ENCODE measurements at regions not wholly inside any gene's neighbourhood (a gene's known extent, or its start where the extent isn't known, plus 50 kb on each side); places are given as distances from the start of the nearest gene placed in this dataset.
A peak's percentile ranks its signal among the peaks of the same experiment; 100 is the strongest.
"Not testable (repeated sequence)": the region's sequence is repeated elsewhere in the genome, so short reads cannot be mapped to it uniquely, and the experiment has no call there.

DNA sequence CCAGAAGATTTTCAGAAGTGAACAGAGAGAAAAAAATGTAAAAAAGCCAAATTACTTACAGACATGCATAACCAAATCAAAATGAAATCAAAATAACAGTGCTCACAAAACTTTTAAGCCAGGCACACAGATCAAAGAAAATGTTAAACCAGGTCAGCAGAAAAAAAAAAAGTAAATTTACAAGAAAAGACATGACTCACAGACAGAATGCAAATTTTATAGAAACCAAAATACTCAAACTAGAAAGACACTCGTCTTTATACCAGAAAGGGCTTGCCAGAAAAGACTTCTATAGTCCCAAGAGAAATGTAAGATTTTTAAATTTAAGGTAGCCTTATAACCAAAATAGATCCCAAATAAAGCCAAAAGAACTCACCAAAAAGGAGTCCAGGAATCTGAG lies 86.5 kb upstream of the COG2 start:
- DNase-seq, result no peak

DNA sequence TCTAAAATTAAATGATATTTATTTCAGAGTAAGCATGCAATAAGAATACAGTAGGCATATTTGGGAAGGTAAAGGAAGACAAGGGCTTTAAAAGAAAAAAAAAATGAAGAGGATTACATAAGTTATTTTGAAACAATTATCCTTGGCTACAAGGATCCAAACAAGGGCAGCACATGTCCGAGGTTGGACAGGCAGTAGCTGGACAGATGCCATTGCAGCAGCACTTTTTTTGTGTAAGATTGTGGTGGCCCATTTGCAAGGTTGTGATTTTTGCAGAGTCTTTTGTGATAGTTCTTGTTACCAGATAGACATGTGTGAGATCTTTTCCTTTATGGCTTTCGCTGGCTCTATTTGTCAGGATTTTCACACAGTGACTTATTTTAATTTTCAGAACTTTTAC lies 89.4 kb upstream of the COG2 start:
- no peak for DNase-seq

DNA sequence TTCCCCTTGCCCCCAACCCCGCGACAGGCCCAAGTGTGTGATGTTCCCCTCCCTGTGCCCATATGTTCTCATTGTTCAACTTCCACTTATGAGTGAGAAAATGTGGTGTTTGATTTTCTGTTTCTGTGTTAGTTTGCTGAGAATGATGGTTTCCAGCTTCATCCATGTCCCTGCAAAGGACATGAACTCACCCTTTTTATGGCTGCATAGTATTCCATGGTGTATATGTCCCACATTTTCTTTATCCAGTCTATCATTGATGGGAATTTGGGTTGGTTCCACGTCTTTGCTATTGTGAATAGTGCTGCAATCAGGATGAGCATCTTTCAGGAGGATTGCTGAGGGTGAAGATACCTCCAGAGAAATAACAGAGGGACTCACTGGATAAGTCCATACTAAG lies 91.3 kb upstream of the COG2 start:
- DNase-seq, result not testable (repeated sequence)

DNA sequence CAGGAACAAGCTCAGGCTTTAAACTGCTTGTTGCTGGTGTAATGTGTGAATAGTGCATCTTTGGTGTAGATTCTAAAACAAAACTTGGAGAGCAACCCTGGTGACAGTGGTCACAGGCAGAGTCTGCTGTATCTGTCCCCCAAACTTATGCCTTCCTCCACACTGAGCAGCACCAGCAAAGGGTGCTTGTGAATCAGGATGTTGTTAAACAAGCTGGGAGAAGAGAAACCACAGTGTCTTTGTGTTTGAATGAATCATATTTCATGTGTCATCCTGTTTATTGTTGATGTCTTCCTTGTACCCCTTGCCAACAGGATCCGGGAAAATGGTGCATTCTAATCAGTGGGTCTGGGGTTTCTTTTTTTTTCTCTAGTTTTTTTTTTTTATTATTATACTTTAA lies 91.9 kb upstream of the COG2 start:
- no peak for DNase-seq

DNA sequence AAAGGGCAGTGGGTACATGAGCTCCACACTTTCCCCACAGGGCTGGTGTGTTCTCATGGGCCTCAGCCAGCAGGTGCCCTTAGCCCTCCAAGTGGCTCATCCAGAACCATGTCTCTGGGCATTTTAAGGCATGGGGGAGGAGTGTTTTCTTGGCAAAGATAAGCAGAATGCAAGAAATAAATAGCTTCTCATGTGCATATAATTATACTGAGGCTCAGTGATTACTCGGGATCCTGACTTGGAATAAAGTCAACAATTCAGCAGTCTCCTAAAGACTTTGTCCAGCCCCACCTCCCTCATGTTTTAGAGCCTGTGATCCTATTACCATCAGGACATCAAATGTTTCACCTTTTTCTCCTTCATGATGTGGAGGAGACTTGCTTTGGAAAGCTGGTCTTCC lies 92.7 kb upstream of the COG2 start:
- no peak for DNase-seq

DNA sequence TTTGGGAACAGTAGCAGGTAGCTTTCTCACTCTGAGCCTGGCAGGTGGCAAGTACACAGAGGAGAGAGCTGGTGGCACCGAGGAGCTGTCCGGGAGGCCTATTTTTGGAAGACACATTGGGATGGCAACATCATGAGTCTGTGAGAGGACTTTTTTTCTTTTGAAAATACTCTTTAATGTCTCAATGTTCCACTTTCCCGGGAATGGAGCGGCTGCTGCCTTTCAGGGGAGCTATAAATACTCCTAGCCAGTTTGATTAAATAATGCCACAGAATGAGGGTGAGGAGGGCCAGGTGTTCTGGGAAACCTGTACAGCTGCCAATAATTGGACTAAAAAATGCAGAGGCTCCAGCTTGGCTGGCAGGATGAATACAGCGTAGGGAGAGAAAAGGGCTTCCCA lies 93.3 kb upstream of the COG2 start:
- DNase-seq, result no peak

DNA sequence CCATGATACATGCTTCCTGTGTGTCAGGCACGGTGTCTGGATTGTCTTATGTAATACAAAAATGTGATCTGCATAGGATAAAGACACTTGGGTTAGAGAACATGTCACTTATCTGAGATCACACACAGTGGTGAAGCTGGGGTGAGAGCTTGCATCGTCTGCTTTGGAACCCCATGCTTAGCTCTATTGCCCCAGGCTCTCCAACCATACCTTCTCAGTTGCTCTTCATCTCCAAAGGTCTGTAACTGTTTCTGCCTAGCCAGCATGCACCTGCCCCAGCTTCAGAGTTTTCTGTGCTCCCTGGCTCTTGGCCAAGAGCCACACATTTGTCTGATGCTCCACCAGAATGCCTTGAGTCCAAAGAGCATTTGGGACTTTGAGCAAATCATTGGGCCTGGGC lies 93.9 kb upstream of the COG2 start:
- no peak for DNase-seq

DNA sequence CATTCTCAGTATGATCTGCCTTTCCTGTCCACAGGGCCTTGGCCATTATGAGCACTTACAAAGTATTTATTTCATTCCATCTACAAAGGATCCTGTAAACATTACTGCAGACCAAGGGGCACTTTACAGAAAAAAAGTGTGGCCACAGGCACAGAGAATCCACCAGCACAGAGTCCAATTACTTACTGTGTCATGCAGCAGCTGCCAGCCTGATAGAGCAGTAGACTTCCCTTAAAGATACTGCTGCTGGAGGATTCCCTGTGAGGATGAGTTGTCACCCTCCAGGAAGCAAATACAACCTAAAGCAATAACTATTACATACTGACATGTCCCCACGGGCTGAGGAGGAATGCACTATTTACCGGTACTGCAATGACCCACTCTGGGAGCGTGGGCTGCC lies 97.1 kb upstream of the COG2 start:
- DNase-seq, result no peak

DNA sequence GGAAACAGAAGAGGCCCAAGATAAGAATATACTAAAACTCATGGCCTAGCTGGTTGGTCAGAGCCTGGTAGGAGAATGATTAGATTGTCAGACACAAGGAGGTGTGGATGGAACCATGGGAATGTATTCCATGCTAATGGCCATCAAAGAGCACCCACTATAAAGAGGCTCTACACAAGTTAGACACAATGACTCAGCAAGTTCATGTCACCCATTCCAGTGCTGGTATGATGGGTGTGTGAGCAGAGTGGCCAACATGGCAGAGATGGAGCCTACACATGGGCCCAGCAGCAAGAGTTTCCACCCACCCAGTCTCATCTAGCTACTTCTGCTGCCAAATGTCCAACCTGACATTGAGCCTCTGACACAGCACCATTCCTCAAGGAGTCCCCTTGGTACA lies 97.5 kb upstream of the COG2 start:
- no peak for DNase-seq

DNA sequence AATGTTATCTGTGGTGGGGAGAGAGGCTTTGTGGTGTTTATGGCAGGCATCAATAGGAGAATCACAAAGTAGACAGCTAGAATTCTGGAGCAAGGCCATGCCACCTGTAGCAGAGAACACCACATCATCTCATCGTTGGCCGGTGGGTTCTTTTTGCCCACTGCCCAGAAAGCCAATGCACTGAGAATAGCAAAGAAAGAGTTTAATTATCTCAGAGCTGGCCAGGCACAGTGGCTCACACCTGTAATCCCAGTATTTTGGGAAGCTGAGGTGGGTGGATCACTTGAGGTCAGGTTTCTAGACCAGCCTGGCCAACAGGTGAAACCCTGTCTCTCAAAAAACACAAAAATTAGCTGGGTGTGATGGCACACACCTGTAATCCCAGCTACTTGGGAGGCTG lies 99.2 kb upstream of the COG2 start:
- no peak for DNase-seq

DNA sequence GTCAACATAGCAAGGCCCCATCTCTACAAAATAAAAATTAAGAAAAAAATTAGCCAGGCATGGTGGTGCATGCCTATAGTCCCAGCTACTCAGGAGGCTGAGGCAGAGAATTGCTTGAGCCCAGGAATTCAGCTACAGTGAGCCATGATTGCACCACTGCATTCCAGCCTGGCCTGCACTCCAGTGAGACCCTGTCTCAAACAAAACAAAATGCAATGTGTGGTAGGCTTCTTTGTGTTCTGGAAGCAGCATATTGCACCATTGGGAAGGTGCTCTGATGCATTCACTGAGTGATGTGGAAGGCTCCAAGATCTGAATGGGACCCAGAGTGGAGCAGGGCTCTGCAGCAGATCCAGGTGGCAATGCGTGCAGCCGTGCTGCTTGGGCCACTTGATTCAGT lies 99.6 kb upstream of the COG2 start:
- no peak for DNase-seq

DNA sequence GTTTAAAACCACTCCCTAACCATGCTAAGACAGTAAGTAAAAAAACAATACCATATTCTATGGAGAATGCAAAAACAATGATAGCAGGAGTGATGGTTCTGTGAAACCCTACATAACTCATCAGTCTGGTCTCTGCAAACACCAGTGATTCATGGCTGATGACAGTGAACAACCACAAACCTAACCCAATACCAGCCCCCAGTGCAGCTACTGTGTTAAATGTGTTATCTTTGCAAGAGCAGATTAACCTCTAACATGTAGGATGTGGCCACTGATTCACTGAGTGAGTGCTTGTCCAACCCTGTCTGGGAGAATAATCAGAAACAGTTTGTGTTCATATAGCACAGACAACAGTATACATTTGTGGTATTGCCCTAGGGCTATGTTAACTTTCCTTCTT lies 100.2 kb upstream of the COG2 start:
- DNase-seq, result no peak

DNA sequence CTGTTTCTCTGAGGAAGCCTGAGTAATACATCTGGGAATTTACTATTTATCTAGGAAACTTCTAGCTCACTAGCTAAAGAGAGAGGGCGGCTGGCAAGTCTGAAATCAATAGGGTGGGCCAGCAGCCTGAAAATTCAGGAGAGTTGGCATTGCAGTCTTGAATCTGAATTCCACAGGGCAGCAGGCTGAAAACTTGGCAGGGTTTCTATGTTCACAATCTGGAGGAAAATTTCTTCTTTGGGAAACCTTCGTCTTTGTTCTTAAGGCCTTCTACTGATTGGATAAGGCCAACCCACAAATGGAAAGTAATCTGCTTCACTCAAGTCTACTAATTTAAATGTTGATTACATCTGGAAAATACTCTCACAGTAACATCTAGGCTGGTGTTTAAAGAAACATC lies 101.0 kb upstream of the COG2 start:
- no peak for DNase-seq

DNA sequence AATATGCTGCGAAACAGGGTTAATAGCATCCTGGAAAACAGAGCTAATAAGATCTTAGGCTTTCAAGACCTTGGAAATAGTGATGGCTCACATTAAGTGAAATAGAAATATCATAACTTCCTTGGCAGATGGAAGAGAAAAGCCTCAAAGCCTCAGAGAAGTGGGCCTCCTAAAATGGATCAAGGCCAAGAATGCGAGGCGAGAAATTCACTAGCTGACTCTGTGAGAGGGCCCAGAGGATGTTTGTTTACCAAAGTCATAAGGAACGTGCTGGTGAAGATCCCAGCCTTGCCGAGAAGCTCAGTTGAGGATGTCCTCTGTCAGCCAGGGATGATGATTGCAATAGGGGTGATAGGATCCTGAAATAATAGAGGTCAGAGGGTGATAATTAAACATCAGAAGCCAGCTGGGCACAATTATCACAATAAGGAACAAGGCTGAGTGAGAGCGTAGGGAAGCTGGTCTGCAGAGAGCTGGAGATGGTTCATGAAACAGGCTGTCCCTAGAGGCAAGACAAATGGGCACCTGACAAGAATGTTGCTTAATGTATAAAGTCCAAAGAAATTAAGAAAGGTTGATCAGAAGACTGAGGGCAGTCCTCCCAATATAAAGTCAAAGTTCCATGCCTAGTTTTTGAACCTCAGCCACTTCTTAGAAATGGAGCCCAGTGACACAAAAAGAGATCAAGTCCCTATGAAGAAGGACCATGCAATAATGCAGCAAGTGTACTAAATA lies 101.7 kb upstream of the COG2 start:
- no peak for DNase-seq

DNA sequence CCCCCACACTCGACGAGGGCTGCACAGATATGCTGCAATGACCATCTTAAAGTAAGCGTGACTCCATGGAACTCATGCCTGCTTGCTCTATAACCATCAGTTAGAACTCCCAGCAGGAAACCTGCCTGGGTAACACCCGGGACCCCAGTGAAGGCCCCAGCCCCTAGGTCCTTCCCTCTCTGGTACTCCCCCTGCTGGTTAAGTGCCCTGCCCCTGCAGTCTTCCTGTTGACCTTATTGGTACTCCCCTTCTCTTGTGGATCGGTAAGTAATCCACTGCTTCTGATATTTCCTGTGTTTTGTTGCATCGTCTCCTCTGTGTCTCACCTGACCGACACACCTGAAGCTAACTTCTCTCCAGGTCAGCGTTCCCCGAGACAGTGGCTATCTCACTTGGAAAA lies 104.8 kb upstream of the COG2 start:
- peak; percentile 28 for DNase-seq

DNA sequence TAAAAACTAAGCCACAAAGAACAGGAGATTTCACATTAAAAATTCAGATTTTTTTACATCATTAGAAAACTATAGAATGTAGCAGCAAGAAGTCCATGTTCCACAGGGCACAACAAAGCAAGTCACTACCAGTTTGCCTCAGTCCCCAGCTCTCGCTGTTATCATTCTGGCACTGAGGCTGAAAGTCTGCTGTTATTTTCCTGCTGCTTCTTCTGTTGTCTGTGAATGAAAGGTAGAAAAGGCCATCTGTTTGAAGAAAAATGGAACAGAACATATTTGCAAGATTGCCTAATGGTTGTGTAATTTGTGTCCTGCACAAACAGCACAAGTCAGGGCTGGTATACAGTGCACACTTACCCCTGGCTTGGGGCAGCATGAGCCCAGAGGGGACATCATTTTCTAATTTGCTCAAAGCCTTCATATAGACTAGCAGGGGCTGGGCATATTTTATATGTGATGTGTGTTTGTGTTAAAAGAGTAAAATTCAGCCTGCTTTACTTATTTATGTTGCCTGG lies 105.6 kb upstream of the COG2 start:
- DNase-seq, result no peak

DNA sequence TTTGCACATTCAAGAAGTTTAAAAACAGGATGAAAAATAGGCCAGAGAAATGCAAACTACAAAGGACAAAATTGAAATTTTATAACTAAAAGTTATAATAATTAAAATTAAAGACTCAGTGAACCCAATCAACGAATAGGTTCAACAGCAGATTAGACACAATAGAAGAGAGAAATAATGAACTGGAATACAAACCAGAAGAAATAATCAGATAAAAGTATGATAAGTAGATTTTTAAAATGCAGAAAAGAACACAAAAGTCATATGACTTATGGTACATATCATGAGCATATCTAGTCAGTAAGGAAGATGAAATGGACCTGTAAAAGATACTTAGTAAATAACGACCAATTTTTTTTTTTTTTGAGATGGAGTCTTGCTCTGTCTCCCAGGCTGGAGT lies 108.1 kb upstream of the COG2 start:
- DNase-seq, result no peak

DNA sequence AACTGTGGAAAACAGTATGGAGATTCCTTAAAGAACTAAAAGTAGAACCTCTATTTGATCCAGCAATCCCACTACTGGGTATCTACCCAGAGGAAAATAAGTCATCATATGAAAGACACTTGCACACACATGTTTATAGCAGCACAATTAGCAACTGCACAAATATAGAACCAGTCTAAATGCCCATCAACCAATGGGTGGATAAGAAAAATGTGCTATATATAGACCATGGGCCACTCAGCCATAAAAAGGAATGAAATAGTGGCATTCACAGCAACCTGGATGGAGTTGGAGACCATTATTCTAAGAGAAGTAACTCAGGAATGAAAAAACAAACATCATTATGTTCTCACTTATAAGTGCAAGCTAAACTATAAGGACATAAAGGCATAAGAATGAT lies 105.0 kb upstream of the PGBD5 start:
- no peak for DNase-seq

DNA sequence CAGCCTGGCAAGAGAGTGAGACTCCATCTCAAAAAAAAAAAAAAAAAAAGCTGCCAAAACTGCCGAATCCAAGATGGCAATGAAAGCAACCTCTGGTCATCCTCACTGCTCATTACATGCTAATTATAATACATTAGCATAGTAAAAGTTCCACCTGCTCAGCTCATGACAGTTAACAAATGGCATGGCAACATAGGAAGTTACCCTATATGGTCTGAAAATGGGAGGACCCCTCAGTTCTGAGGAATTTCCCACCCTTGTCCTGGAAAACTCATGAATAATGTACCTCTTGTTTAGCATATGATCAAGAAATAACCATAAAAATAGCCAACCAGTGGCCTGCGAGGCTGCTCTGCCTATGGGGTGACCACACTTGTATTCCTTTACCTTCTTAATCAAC lies 93.1 kb upstream of the PGBD5 start:
- DNase-seq, result no peak

DNA sequence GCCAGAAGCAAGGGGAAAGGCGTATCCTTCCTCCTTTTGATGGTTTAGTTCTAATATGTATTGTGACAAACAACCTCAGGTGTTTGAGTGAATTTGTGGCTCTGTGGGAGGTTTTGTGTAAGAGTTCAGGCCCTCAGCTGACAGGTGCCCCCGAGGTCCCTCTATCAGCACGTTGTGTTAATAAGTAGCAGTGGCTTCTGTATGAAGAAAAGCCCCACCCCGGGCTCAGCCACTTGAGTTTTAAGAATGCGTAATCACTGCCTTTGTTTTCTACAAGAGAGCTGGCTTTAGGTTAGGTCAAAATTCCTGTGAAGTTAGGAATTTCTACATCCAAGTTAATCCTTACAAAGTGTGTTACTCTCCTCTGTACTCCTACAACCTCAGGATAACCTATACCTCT lies 92.4 kb upstream of the PGBD5 start:
- DNase-seq, result no peak

DNA sequence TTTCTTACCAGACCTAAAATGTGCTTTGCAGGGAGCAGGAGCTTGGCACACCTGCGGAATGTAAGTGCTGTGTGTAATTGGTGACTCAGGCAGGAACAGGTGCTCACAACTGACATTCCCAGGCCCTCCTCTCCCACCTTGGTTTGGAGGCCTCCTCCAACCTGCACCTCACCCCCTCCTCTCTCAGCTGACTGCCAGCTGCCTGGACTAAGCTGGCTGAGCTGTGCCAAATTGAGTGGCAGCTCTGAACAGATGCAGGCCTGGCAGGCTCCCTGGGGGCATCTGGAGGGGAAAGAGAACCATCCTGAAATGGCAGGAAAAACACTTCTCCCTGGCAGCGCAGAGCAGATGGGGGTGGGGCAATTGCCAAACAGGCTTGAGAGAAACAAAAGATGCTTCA lies 91.7 kb upstream of the PGBD5 start:
- no peak for DNase-seq

DNA sequence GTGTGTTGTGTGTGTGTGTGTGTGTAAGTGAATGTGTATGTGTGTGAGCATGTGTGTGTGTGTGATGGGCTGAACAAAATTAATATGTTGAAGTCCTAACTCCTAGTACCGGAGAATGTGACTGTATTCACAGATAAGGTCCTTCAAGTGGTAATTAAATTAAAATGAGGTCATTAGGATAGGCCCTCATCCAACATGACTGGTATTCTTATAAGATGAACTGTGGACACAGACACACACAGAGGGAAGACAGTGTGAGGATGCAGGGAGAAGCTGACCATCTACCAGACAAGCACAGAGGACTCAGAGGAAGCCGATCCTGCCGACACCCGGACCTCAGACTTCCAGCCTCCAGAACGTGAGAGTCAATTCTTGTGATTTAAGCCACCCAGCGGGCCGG lies 91.2 kb upstream of the PGBD5 start:
- DNase-seq, result no peak

DNA sequence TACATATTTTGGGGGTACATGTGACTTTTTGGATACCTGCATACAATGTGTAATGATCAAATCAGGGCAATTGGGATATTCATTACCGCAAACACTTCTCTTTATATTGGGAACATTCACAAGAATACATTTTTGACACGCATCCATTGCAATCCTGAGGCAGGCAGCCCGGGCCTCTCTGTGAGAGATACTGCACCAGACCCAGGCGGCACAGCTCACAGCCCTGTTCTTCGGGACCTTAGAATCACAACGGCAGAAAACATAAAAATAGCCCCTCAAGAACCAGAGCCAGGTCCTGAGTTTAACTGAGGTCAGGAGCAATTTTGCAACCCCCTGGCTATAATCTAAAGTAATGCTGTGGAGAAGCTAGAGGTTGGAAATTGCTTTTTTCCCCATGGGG lies 90.8 kb upstream of the PGBD5 start:
- no peak for DNase-seq

DNA sequence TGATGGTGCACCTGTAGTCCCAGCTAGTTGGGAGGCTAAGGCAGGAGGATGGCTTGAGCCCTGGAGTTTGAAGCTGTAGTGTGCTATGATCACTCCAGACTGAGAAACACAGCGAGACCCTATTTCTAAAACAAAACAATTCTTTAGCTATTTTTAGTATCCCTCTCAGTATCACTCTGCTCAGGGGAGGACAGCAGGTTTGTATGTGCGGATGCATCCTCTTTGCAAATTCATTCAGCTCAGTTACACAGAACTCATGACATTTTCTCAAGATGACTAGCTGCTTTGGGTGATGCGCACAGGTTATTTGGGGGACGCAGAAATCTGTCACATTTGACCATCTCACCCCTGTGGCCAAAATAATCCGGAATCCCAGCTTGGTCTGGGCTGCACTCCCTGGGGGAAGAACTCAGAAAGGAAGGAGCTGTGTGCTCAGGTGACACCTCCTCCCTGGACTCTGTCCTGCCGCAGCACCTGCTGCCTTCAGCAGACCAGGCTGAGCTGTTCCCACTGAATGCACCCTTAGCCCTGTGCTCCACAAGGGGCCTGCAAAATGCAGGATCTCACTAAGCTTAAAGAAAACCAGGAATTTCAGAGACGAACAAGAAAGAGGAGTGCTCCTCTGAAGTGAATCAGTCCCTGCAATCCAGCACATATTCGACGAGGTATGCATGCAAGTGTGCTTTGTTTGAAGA lies 89.5 kb upstream of the PGBD5 start:
- DNase-seq, result no peak

DNA sequence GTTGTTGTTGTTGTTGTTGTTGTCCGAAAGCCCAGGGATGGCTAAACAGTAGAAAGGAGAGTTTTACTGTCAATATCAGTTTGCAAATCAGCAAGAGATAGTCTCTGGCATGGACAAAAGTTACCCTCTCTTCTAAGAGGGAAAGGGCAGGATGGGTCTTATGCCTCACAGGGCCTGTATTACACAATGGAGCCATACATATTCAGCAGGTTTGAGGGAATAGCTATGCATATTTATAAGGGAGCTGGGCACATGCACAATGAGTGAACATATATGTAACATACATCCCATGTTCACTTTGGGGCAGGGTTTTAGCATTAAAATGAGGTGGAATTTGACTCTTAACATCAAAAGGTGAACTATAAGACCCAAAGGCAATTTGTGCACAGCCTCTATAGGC lies 84.4 kb upstream of the PGBD5 start:
- DNase-seq, result no peak
